HCT116 (cell line): ENCODE measurements at regions not wholly inside any gene's neighbourhood (a gene's known extent, or its start where the extent isn't known, plus 50 kb on each side); places are given as distances from the start of the nearest gene placed in this dataset.

Experiments
- ATAC-seq: fragments of 200-7000 bp; cut with Tn5 transposase; 2 replicates; pipeline ENCODE4 v1.9.1; 2020; ENCODE audit warnings: mild to moderate bottlenecking, moderate library complexity
- BruUV-seq: library from RNA; stranded (reverse); fragments of 400-500 nt; replicated peaks from 2 replicates; lab custom pipeline; 2021; lab: Mats Ljungman, UMichigan
- CTCF ChIA-PET: fragments of 300-600 bp; sonication (Branson Sonifier 250); formaldehyde crosslinking; loops from one replicate; lab custom pipeline; 2021; ENCODE audit warnings: antibody characterized with exemption; lab: Charles Lee
- POLR2A ChIA-PET: fragments of 300-600, 350-600 bp; sonication (Branson Sonifier 250); formaldehyde crosslinking; loops from one replicate; lab custom pipeline; 2021; ENCODE audit warnings: antibody characterized with exemption; lab: Charles Lee
- RAD21 ChIA-PET, 2 experiments: fragments of 300-600 bp; sonication (Branson Sonifier 250); formaldehyde crosslinking; loops; one replicate each; lab custom pipeline; 2023; ENCODE audit warnings: low total read pairs in 2 of 2; ENCODE audit not compliant: uncharacterized antibody in 2 of 2, unreplicated experiment in 2 of 2, low non-redundant PET in 1 of 2; lab: Charles Lee
- DNase-seq: peaks from one replicate; pipeline ENCODE4 v3.0.0-alpha.2; 2010; ENCODE audit warnings: low read depth, low spot score
- H2AFZ ChIP-seq: fragments of 200-600 bp; shearing (Covaris generic), sonication (generic); 2 replicates; pipeline ENCODE4 v1.6.1; 2017; ENCODE audit warnings: low read depth, mixed run types, mixed read lengths, antibody characterized with exemption, low read length; ENCODE audit not compliant: poor library complexity, severe bottlenecking
- H3K27ac ChIP-seq: 2 replicates; pipeline ENCODE4 v1.5.1; 2012; ENCODE audit warnings: low read depth, low read length
- H3K27me3 ChIP-seq: fragments of 200-600 bp; sonication (generic); 2 replicates; pipeline ENCODE4 v1.6.1; 2016; ENCODE audit warnings: mixed run types, low read length, mixed read lengths; ENCODE audit not compliant: insufficient read depth
- H3K36me3 ChIP-seq, 2 experiments: fragments of 200-500 bp in 1 of 2; fragments of 200-600 bp in 1 of 2; sonication (Bioruptor generic) in 1 of 2; sonication (generic) in 1 of 2; 2 replicates each; pipeline versions ENCODE4 v1.5.1 to v1.6.1; 2014 to 2016; ENCODE audit warnings: low read length in 2 of 2, inconsistent platforms in 1 of 2, mixed read lengths in 1 of 2, mixed run types in 1 of 2; ENCODE audit not compliant: insufficient read depth in 2 of 2, control insufficient read depth in 1 of 2
- H3K4me1 ChIP-seq, 2 experiments: fragments of 200-600 bp in 1 of 2; sonication (generic) in 1 of 2; 2 replicates each; pipeline versions ENCODE4 v1.5.1 to v1.6.1; 2012 to 2017; ENCODE audit warnings: low read length in 2 of 2, inconsistent platforms in 1 of 2, mild to moderate bottlenecking in 1 of 2, mixed read lengths in 1 of 2, mixed run types in 1 of 2, moderate library complexity in 1 of 2; ENCODE audit not compliant: insufficient read depth in 2 of 2, control insufficient read depth in 1 of 2
- H3K4me2 ChIP-seq: fragments of 200-600 bp; sonication (generic); 2 replicates; pipeline ENCODE4 v1.6.1; 2017; ENCODE audit warnings: mixed run types, low read length, mixed read lengths
- H3K4me3 ChIP-seq, 2 experiments: fragments of 200-600 bp in 1 of 2; sonication (generic) in 1 of 2; replicated peaks in 1 of 2; 2 replicates each; pipeline ENCODE4 v1.5.1; 2011 to 2016; ENCODE audit warnings: low read length in 2 of 2, control low read depth in 1 of 2, low read depth in 1 of 2, mild to moderate bottlenecking in 1 of 2, mixed read lengths in 1 of 2, mixed run types in 1 of 2
- H3K79me2 ChIP-seq: fragments of 200-600 bp; sonication (generic); 2 replicates; pipeline ENCODE4 v1.6.1; 2017; ENCODE audit warnings: mild to moderate bottlenecking, mixed run types, low read length, moderate library complexity, mixed read lengths; ENCODE audit not compliant: insufficient read depth
- H3K9ac ChIP-seq: fragments of 200-600 bp; sonication (generic); 2 replicates; pipeline ENCODE4 v1.6.1; 2016; ENCODE audit warnings: low read length, mixed read lengths
- H3K9me2 ChIP-seq: fragments of 200-600 bp; sonication (generic), shearing (Covaris generic); 2 replicates; pipeline ENCODE4 v1.6.1; 2017; ENCODE audit warnings: mixed run types, mild to moderate bottlenecking, moderate library complexity; ENCODE audit not compliant: insufficient read depth
- H3K9me3 ChIP-seq, 2 experiments: fragments of 200-500 bp in 1 of 2; fragments of 200-600 bp in 1 of 2; sonication (Bioruptor generic) in 1 of 2; sonication (generic) in 1 of 2; 2 replicates each; pipeline ENCODE4 v1.6.1; 2014 to 2017; ENCODE audit warnings: low read length in 2 of 2, mixed read lengths in 2 of 2, inconsistent platforms in 1 of 2, low read depth in 1 of 2, mild to moderate bottlenecking in 1 of 2, mixed run types in 1 of 2, moderate library complexity in 1 of 2; ENCODE audit not compliant: control insufficient read depth in 1 of 2, insufficient read depth in 1 of 2
- H4K20me1 ChIP-seq: fragments of 200-600 bp; sonication (generic), shearing (Covaris generic); 2 replicates; pipeline ENCODE4 v1.6.1; 2017; ENCODE audit warnings: mixed run types, mild to moderate bottlenecking, moderate library complexity; ENCODE audit not compliant: insufficient read depth
- ATF3 ChIP-seq: IDR thresholded peaks from 2 replicates; pipeline ENCODE4 v1.6.1; 2012
- CBX3 ChIP-seq: IDR thresholded peaks from 2 replicates; pipeline ENCODE4 v1.6.1; 2012; ENCODE audit warnings: low read depth
- EGR1 ChIP-seq: IDR thresholded peaks from 2 replicates; pipeline ENCODE4 v1.6.1; 2012; ENCODE audit warnings: low read depth
- ELF1 ChIP-seq: IDR thresholded peaks from 2 replicates; pipeline ENCODE4 v1.6.1; 2012; ENCODE audit warnings: low read depth, borderline replicate concordance
- POLR2A ChIP-seq: IDR thresholded peaks from 2 replicates; pipeline ENCODE4 v1.7.0; 2011; ENCODE audit warnings: borderline replicate concordance; ENCODE audit not compliant: insufficient read depth, insufficient read length; ENCODE audit errors: extremely low read depth
- SRF ChIP-seq: IDR thresholded peaks from 2 replicates; pipeline ENCODE4 v1.6.1; 2012; ENCODE audit warnings: low read depth
- TCF7L2 ChIP-seq: IDR thresholded peaks from 2 replicates; pipeline ENCODE4 v1.7.0; 2011; ENCODE audit warnings: borderline replicate concordance, inconsistent platforms; ENCODE audit not compliant: insufficient read depth, insufficient read length; ENCODE audit errors: extremely low read depth
- ZBTB33 ChIP-seq: IDR thresholded peaks from 2 replicates; pipeline ENCODE4 v1.6.1; 2011; ENCODE audit warnings: mild to moderate bottlenecking, low read length, moderate library complexity; ENCODE audit not compliant: insufficient replicate concordance; ENCODE audit errors: extremely low read depth
- intact Hi-C: fragments of 100-400 bp; cut with micrococcal nuclease; formaldehyde crosslinking; loops from 2 replicates; pipeline ENCODE4 v1.10.0; 2022
- TF ChIP-seq, protein P1 (sequence below), 3 experiments: fragments of 200-600 bp in 1 of 3; sonication (generic) in 1 of 3; IDR thresholded peaks in 2 of 3; conservative IDR thresholded peaks in 1 of 3; 2 replicates each; pipeline ENCODE4 v1.5.1; 2012 to 2017; ENCODE audit warnings: low read depth in 2 of 3, low read length in 2 of 3, antibody characterized with exemption in 1 of 3, borderline replicate concordance in 1 of 3, control low read depth in 1 of 3, mild to moderate bottlenecking in 1 of 3, mixed read lengths in 1 of 3, mixed run types in 1 of 3, moderate library complexity in 1 of 3; ENCODE audit not compliant: insufficient read depth in 1 of 3
- TF ChIP-seq, protein P2 (sequence below): IDR thresholded peaks from 2 replicates; pipeline ENCODE4 v1.6.1; 2012

GRCh38 chr9:99373912-99374311, 151.8 kb downstream of the SEC61B start:
- Histone ChIP-seq H3K4me3 (no peak overlapping the region), H3K9me2 (no peaks in the 10 kb centered on the region), H3K79me2 (no peaks in the 10 kb centered on the region), H3K36me3 (no peaks in the 10 kb centered on the region), H3K27me3 (peaks cover 20% of the 10 kb centered on the region; the same call in 1 of the 2 replicates), H4K20me1 (no peaks in the 10 kb centered on the region), H2AFZ (no peak overlapping the region), H3K9me3 (no peaks in the 10 kb centered on the region), H3K4me1 (no peaks in the 10 kb centered on the region), H3K27ac (no peak overlapping the region), H3K9ac (no peak overlapping the region), H3K4me2 (no peak overlapping the region)
- DNase-seq, result no peak
- BruUV-seq, result no TSS peak
- ChIA-PET RAD21 (no interaction called here), CTCF (interaction anchor here (0.8 kb wide), 1 partner anchor 10 kb away, joined by 3 read pairs; no protein-coding TSS in a partner anchor), POLR2A (no interaction called here)
- intact Hi-C loops, result no loop called here
- ATAC-seq, result no peak
- no peak for TF ChIP-seq POLR2A
- TF ChIP-seq ELF1, result no peak
- TF ChIP-seq, protein P1, sequence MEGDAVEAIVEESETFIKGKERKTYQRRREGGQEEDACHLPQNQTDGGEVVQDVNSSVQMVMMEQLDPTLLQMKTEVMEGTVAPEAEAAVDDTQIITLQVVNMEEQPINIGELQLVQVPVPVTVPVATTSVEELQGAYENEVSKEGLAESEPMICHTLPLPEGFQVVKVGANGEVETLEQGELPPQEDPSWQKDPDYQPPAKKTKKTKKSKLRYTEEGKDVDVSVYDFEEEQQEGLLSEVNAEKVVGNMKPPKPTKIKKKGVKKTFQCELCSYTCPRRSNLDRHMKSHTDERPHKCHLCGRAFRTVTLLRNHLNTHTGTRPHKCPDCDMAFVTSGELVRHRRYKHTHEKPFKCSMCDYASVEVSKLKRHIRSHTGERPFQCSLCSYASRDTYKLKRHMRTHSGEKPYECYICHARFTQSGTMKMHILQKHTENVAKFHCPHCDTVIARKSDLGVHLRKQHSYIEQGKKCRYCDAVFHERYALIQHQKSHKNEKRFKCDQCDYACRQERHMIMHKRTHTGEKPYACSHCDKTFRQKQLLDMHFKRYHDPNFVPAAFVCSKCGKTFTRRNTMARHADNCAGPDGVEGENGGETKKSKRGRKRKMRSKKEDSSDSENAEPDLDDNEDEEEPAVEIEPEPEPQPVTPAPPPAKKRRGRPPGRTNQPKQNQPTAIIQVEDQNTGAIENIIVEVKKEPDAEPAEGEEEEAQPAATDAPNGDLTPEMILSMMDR (IDR thresholded peaks at IDR 0.05 in 2 of 3, conservative IDR thresholded peaks at IDR 0.05 in 1 of 3; ENCODE audit: borderline replicate concordance in 1 of 3, insufficient read depth in 1 of 3, low read depth in 2 of 3, low read length in 2 of 3), result no peak
- no peak for TF ChIP-seq TCF7L2
- no peak for TF ChIP-seq ATF3
- TF ChIP-seq SRF, result no peak
- no peak for TF ChIP-seq CBX3
- TF ChIP-seq EGR1, result no peak
- TF ChIP-seq, protein P2, sequence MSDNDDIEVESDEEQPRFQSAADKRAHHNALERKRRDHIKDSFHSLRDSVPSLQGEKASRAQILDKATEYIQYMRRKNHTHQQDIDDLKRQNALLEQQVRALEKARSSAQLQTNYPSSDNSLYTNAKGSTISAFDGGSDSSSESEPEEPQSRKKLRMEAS, result no peak
- TF ChIP-seq ZBTB33, result no peak
